ENCODE measurements at regions not wholly inside any gene's neighbourhood (a gene's known extent, or its start where the extent isn't known, plus 50 kb on each side); places are given as distances from the start of the nearest gene placed in this dataset.
"Not testable (repeated sequence)": the region's sequence is repeated elsewhere in the genome, so short reads cannot be mapped to it uniquely, and the experiment has no call there.

DNA sequence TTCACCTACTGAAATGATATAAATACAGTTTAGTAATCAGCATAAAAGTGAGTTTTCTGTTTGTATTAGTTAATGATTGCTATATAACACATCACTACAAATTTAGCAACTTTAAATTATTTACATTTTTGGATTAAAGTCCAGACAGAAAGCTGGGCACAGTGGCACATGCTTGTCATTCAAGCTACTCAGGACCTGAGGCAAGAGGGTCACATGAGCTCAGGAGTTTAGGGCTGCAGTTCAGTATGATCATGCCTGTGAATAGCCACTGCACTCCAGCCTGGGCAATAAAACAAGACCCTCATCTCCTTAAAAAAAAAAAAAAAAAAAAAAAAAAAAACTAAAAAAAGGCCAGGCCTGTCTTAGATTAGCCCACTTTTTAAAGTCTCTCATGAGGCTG lies 273.6 kb upstream of the CTNND2 start:
- no peak overlapping the region for H3K4me3 Mint-ChIP-seq
- peaks cover 0 to 7% (median under 1%) of the 10 kb centered on the region in 6 donors for H3K9me3 Mint-ChIP-seq
- H3K27me3 Mint-ChIP-seq (ENCODE audit: low read depth in 3 of 3) = no peaks in the 10 kb centered on the region
- no peak overlapping the region for H3K27ac Mint-ChIP-seq
- DNase-seq = no peak
- H3K36me3 Mint-ChIP-seq = no peaks in the 10 kb centered on the region
- no peaks in the 10 kb centered on the region for H3K4me1 Mint-ChIP-seq

- Mint-ChIP-seq H3K4me1 (no peaks in the 10 kb centered on the region), H3K9me3 (peaks cover 0 to 11% (median 1%) of the 10 kb centered on the region in 6 donors), H3K4me3 (no peak overlapping the region), H3K27ac (no peak overlapping the region), H3K36me3 (no peaks in the 10 kb centered on the region), H3K27me3 (ENCODE audit: low read depth in 3 of 3) (no peaks in the 10 kb centered on the region)
- DNase-seq = no peak
These were observed 273.0 kb upstream of the CTNND2 start for GRCh38 chr5:12177225-12177624.

DNA sequence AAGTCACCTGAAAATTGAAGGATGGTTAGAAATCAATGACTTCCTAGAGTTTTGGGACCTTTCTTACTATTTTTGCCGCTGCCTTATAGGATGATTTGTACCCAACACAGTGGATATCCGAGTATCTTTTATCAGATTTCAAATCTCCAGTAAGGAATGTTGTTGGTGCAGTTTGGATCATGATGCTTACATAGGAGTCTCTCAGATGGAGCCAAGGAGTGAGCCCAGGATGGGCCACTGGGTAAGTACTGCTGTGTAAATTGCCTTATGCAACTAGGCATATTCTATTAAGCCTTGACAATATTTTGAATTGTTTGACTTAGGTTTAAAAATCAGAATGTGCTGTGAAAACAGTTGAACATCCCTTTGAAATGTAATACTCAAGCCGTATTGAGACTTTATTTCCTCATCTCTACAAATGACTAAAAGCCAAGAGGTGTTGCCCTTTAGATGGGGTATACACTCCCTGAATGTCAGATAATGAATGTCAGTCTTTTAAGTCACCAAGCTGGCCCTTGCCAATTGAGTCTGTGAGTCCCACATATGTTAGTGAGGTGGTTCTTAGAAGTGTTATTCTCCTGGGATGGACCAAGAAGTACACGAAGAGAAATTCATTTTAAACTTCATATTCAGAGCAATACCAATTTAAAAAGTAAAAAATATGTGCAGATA lies 271.8 kb upstream of the CTNND2 start:
- no peaks in the 10 kb centered on the region for H3K27me3 Mint-ChIP-seq (ENCODE audit: low read depth in 3 of 3)
- peaks cover 0 to 8% (median 1%) of the 10 kb centered on the region in 6 donors for H3K9me3 Mint-ChIP-seq
- no peak for DNase-seq
- H3K27ac Mint-ChIP-seq = no peak overlapping the region
- no peaks in the 10 kb centered on the region for H3K4me1 Mint-ChIP-seq
- H3K36me3 Mint-ChIP-seq = no peaks in the 10 kb centered on the region
- no peak overlapping the region for H3K4me3 Mint-ChIP-seq

DNA sequence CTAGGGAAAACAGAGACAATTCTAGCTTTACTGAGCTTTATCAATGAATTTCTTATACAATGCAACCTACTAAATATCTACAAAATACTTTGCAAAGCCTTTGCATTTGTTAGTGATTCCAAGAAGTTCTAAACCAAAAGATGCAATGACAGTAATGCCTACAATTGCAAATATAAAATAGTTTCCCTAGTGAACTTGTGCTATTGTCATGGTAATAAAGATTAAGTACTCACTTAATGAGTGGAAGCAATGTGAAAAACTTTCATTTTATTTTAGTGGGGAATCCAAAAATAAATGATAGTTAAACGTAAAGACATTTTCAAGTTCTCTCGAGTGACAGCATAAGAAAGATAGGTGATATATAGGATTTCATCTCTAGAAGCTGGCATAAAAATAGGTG lies 270.5 kb upstream of the CTNND2 start:
- Mint-ChIP-seq H3K9me3 (peaks cover 0 to 7% (median 1%) of the 10 kb centered on the region in 6 donors), H3K27me3 (ENCODE audit: low read depth in 3 of 3) (no peaks in the 10 kb centered on the region), H3K27ac (no peak overlapping the region), H3K36me3 (no peaks in the 10 kb centered on the region), H3K4me1 (no peaks in the 10 kb centered on the region), H3K4me3 (no peak overlapping the region)
- no peak for DNase-seq

DNA sequence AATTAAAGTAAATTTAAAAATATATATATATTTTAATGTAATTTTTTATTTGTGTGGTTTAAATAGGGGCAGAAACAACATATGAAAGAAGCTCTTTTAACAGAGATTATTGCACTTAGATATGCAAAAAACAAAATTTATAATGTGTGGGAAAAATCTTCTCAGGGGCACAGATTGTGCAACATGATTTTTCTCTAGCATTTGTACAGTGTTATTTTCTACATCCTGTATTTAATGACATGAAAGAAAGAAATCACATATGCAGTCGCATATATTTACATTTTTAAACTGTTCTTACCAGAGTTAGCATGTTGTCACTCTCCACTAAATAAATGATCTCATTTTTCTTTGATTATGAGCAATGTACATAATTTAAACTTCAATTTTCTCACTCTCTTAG lies 265.3 kb upstream of the CTNND2 start:
- no peaks in the 10 kb centered on the region for H3K36me3 Mint-ChIP-seq
- no peaks in the 10 kb centered on the region for H3K27me3 Mint-ChIP-seq (ENCODE audit: low read depth in 3 of 3)
- no peak for DNase-seq
- no peaks in the 10 kb centered on the region for H3K4me1 Mint-ChIP-seq
- no peak overlapping the region for H3K27ac Mint-ChIP-seq
- H3K9me3 Mint-ChIP-seq = peaks cover 0 to 17% (median 4%) of the 10 kb centered on the region in 6 donors
- no peak overlapping the region for H3K4me3 Mint-ChIP-seq

DNA sequence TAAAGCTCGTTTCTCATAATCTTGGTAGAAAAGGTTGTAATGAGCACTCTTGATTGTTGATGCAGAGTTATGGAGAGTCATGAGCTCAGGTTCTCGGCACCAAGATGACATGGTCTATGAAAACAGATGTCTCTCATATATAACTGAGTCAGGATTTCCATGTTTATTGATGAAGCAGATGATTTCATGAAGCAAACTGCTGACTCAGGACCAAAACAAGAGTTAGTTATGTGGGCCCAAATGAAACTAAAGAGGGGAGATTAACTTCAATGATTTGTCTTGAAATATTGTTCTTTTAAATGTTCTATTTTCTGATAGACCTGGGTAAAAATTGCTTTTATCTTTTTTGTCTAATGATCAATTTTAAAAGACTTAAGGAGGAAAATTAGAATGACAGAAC lies 258.6 kb upstream of the CTNND2 start:
- Mint-ChIP-seq H3K9me3 (peaks cover 7 to 28% (median 16%) of the 10 kb centered on the region in 6 donors), H3K27ac (no peak overlapping the region), H3K27me3 (ENCODE audit: low read depth in 3 of 3) (peaks cover 0 to 3% (median 0%) of the 10 kb centered on the region in 3 donors), H3K36me3 (no peaks in the 10 kb centered on the region), H3K4me1 (no peaks in the 10 kb centered on the region), H3K4me3 (no peak overlapping the region)
- DNase-seq = no peak

DNA sequence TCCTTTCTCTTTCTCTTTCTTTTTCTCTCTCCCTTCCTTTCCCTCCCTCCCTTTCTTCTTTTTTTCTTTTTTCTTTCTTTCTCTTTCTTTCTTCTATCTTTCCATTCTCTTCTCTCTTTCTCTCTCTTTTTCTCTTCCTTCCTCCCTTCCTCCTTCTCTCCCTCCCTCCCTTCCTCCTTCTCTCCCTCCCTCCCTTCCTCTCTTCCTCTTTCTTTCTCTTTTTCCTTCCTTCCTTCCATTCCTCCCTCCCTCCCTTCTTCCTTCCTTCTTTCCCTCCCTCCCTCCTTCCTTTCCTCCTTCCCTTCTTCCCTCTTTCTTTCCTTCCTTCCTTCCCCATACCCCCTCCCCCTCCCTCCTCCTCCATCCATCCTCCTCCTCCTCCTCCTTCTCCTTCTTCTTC lies 243.3 kb upstream of the CTNND2 start:
- DNase-seq = no peak
- Mint-ChIP-seq H3K36me3 (no peaks in the 10 kb centered on the region), H3K27ac (no peak overlapping the region), H3K4me3 (no peak overlapping the region), H3K27me3 (ENCODE audit: low read depth in 3 of 3) (peaks cover 0 to 2% (median 1%) of the 10 kb centered on the region in 3 donors), H3K9me3 (peaks cover 6 to 37% (median 14%) of the 10 kb centered on the region in 6 donors), H3K4me1 (no peaks in the 10 kb centered on the region)

GRCh38 chr5:12141496-12141895 lies 237.2 kb upstream of the CTNND2 start:
- Mint-ChIP-seq H3K4me1 (no peaks in the 10 kb centered on the region), H3K27ac (no peak overlapping the region), H3K4me3 (no peak overlapping the region), H3K27me3 (ENCODE audit: low read depth in 3 of 3) (peaks cover 0 to 2% (median 0%) of the 10 kb centered on the region in 3 donors), H3K9me3 (peaks cover 3 to 24% (median 14%) of the 10 kb centered on the region in 6 donors), H3K36me3 (no peaks in the 10 kb centered on the region)
- DNase-seq = no peak

DNA sequence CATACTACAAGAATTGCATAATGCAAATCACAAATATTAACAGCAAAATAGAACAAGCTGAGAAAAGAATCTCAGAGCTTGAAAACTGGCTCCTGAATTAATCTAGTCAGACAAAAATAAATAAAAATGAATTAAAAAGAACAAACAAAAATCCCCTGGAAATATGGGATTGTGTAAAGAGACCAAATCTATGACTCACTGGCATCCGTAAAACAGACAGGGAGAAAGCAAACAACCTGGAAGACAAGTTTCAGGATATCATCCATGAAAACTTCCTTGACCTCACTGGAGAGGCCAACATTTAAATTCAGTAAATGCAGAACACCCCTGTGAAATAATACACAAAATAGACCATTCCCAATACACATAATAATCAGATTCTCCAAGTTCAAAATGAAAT lies 229.3 kb upstream of the CTNND2 start:
- Mint-ChIP-seq H3K36me3 (peaks cover 0 to 3% (median 2%) of the 10 kb centered on the region in 3 donors), H3K4me3 (no peak overlapping the region), H3K27ac (no peak overlapping the region), H3K27me3 (ENCODE audit: low read depth in 3 of 3) (peaks cover 0 to 2% (median 0%) of the 10 kb centered on the region in 3 donors), H3K4me1 (no peaks in the 10 kb centered on the region), H3K9me3 (peaks cover 10 to 42% (median 18%) of the 10 kb centered on the region in 6 donors)
- no peak for DNase-seq

DNA sequence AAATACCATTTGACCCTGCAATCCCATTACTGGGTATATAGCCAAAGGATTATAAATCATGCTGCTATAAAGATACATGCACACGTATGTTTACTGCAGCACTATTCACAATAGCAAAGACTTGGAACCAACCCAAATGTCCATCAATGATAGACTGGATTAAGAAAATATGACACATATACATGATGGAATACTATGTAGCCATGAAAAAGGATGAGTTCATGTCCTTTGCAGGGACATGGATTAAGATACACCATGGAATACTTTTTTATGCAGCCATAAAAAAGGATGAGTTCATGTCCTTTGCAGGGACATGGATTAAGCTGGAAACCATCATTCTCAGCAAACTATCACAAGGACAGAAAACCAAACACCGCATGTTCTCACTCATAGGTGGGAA lies 226.8 kb upstream of the CTNND2 start:
- not testable (repeated sequence) for H3K4me3 Mint-ChIP-seq; H3K36me3 Mint-ChIP-seq; H3K4me1 Mint-ChIP-seq; H3K27me3 Mint-ChIP-seq (ENCODE audit: low read depth in 3 of 3); H3K27ac Mint-ChIP-seq; DNase-seq
- peaks cover 10 to 42% (median 22%) of the 10 kb centered on the region in 6 donors for H3K9me3 Mint-ChIP-seq

- Mint-ChIP-seq H3K27me3 (ENCODE audit: low read depth in 3 of 3) (peaks cover 0 to 2% (median 0%) of the 10 kb centered on the region in 3 donors), H3K4me1 (no peaks in the 10 kb centered on the region), H3K4me3 (no peak overlapping the region), H3K9me3 (peaks cover 4 to 38% (median 8%) of the 10 kb centered on the region in 6 donors), H3K36me3 (no peaks in the 10 kb centered on the region), H3K27ac (no peak overlapping the region)
- DNase-seq = no peak
These were observed 221.6 kb upstream of the CTNND2 start for GRCh38 chr5:12125895-12126294.

GRCh38 chr5:12119657-12120056 lies 215.4 kb upstream of the CTNND2 start:
- Mint-ChIP-seq H3K9me3 (peaks cover 2 to 7% (median 3%) of the 10 kb centered on the region in 6 donors), H3K4me3 (no peak overlapping the region), H3K27ac (no peak overlapping the region), H3K4me1 (no peaks in the 10 kb centered on the region), H3K27me3 (ENCODE audit: low read depth in 3 of 3) (no peaks in the 10 kb centered on the region), H3K36me3 (no peaks in the 10 kb centered on the region)
- DNase-seq = no peak

DNA sequence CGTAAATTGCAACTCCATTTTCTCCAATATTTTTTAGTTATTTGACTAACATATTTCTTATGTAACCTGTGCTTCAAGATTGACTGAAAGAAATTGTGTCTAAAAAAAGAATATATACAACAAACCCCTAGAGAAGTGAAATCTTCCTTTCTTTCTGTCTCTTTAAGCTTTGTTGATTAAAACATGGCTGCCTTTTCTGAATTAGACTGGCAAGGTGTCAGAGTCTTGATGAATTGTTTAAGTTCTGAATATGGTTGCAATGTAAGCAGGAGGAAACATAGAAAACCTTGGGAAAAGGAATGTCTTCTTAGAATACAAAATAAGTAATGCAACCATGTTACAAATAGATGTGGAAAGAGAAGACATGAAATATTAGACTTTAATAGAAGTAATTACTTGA lies 209.8 kb upstream of the CTNND2 start:
- Mint-ChIP-seq H3K4me1 (no peaks in the 10 kb centered on the region), H3K27me3 (ENCODE audit: low read depth in 3 of 3) (no peaks in the 10 kb centered on the region), H3K4me3 (no peak overlapping the region), H3K27ac (no peak overlapping the region), H3K36me3 (no peaks in the 10 kb centered on the region), H3K9me3 (peaks cover 0 to 9% (median 1%) of the 10 kb centered on the region in 6 donors)
- DNase-seq = no peak

DNA sequence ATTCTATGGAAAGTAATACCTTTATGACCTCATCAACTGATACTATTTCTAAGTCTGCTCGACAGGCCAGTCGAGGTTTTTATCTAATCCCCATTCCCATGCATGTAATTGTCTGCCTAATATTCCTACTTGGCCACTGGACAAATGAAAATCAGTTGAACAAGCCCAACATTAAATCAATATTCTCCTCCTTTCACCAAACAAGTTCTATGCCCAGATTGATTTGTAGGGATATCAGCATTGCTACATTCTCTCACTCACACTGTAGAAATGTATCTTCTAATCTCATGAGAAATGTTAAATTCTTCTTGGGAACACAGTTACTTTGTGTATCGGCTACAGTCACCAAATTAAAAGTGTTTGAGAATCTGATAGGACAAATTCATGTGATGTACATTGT lies 208.8 kb upstream of the CTNND2 start:
- Mint-ChIP-seq H3K4me3 (no peak overlapping the region), H3K9me3 (peaks cover 0 to 9% (median 1%) of the 10 kb centered on the region in 6 donors), H3K27ac (no peak overlapping the region), H3K36me3 (no peaks in the 10 kb centered on the region), H3K4me1 (no peaks in the 10 kb centered on the region), H3K27me3 (ENCODE audit: low read depth in 3 of 3) (no peaks in the 10 kb centered on the region)
- no peak for DNase-seq

- H3K27ac Mint-ChIP-seq = no peak overlapping the region
- no peaks in the 10 kb centered on the region for H3K4me1 Mint-ChIP-seq
- no peak for DNase-seq
- no peaks in the 10 kb centered on the region for H3K36me3 Mint-ChIP-seq
- no peak overlapping the region for H3K4me3 Mint-ChIP-seq
- H3K27me3 Mint-ChIP-seq (ENCODE audit: low read depth in 3 of 3) = no peaks in the 10 kb centered on the region
- H3K9me3 Mint-ChIP-seq = peaks cover 0 to 5% (median under 1%) of the 10 kb centered on the region in 6 donors
These were observed 207.0 kb upstream of the CTNND2 start for GRCh38 chr5:12111261-12111660.
